HL-60 (cell line): ENCODE measurements at regions not wholly inside any gene's neighbourhood (a gene's known extent, or its start where the extent isn't known, plus 50 kb on each side); places are given as distances from the start of the nearest gene placed in this dataset.

Experiments
- DNase-seq, 2 experiments: peaks; one replicate each; pipeline ENCODE4 v3.0.0-alpha.2; 2010 to 2020; ENCODE audit warnings: low read depth in 1 of 2, low spot score in 1 of 2
- H3K27ac ChIP-seq: fragments of 250-450 bp; sonication (Bioruptor Pico); replicated peaks from 2 replicates; pipeline ENCODE4 v1.5.1; 2020; ENCODE audit warnings: mild to moderate bottlenecking, moderate library complexity
- H3K27me3 ChIP-seq: fragments of 250-450 bp; sonication (Bioruptor Pico); 2 replicates; pipeline ENCODE4 v1.5.1; 2021; ENCODE audit warnings: mild to moderate bottlenecking, moderate library complexity; ENCODE audit not compliant: insufficient read depth, poor library complexity, severe bottlenecking
- H3K4me3 ChIP-seq: replicated peaks from 2 replicates; pipeline ENCODE4 v1.5.1; 2011; ENCODE audit warnings: mild to moderate bottlenecking, control low read depth, low read length; ENCODE audit not compliant: insufficient read depth
- CTCF ChIP-seq: IDR thresholded peaks from one replicate; pipeline ENCODE4 v1.5.1; 2011; ENCODE audit warnings: low read length, control low read depth, inconsistent platforms; ENCODE audit not compliant: insufficient read depth
- GABPA ChIP-seq: IDR thresholded peaks from 2 replicates; pipeline ENCODE4 v1.6.1; 2012; ENCODE audit warnings: low read depth
- POLR2AphosphoS5 ChIP-seq: IDR thresholded peaks from 2 replicates; pipeline ENCODE4 v1.6.1; 2012; ENCODE audit warnings: low read depth
- SPI1 ChIP-seq: IDR thresholded peaks from 2 replicates; pipeline ENCODE4 v1.6.1; 2012; ENCODE audit warnings: low read depth, mild to moderate bottlenecking, borderline replicate concordance
- TF ChIP-seq, protein P1 (sequence below): IDR thresholded peaks from 2 replicates; pipeline ENCODE4 v1.6.1; 2012; ENCODE audit warnings: low read depth; ENCODE audit not compliant: insufficient replicate concordance

DNA sequence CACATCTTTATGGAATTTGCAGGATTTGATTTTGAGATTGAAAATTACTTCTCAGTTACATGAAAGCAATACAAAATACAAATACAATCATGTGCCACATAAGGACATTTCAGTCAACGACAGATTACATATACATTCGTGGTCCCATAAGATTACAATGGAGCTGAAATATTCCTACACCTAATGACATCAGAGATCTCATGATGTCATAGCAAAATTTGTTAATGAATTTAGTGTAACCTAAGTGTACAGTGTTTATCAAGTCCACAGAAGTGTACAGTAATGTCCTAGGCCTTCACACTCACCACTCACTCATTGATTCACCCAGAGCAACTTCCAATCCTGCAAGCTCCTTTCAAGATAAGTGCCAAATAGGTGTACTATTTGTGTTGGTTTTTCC is 126.5 kb downstream of the GPAM start:
- TF ChIP-seq, protein P1, sequence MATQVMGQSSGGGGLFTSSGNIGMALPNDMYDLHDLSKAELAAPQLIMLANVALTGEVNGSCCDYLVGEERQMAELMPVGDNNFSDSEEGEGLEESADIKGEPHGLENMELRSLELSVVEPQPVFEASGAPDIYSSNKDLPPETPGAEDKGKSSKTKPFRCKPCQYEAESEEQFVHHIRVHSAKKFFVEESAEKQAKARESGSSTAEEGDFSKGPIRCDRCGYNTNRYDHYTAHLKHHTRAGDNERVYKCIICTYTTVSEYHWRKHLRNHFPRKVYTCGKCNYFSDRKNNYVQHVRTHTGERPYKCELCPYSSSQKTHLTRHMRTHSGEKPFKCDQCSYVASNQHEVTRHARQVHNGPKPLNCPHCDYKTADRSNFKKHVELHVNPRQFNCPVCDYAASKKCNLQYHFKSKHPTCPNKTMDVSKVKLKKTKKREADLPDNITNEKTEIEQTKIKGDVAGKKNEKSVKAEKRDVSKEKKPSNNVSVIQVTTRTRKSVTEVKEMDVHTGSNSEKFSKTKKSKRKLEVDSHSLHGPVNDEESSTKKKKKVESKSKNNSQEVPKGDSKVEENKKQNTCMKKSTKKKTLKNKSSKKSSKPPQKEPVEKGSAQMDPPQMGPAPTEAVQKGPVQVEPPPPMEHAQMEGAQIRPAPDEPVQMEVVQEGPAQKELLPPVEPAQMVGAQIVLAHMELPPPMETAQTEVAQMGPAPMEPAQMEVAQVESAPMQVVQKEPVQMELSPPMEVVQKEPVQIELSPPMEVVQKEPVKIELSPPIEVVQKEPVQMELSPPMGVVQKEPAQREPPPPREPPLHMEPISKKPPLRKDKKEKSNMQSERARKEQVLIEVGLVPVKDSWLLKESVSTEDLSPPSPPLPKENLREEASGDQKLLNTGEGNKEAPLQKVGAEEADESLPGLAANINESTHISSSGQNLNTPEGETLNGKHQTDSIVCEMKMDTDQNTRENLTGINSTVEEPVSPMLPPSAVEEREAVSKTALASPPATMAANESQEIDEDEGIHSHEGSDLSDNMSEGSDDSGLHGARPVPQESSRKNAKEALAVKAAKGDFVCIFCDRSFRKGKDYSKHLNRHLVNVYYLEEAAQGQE: no peak
- TF ChIP-seq CTCF (no peak), POLR2AphosphoS5 (no peak), GABPA (no peak), SPI1 (no peak)
- Histone ChIP-seq H3K27me3 (peaks cover 2% of the 10 kb centered on the region), H3K27ac (no peak overlapping the region), H3K4me3 (no peak overlapping the region)
- DNase-seq: no peak

DNA sequence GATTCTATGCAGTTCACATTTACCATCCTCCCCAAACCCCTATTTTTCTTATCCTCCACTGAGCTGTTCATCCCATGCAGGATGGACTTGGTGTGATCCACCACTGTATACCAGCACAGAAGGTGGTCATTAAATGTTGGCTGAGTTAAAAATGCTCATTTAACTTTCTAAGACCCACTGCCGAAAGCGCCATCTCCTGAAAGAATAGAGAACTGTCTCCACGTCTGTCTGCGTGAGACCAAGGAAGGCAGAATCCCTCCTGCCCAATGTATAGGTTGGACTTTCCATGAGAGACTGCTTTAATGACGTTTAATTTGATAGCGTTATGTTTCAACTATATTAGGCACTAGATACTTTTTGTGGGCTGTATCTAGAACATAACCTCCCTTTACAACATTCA is 124.3 kb downstream of the GPAM start:
- Histone ChIP-seq H3K4me3 (no peak overlapping the region), H3K27me3 (peaks cover 2% of the 10 kb centered on the region), H3K27ac (no peak overlapping the region)
- TF ChIP-seq, protein P1: no peak
- TF ChIP-seq POLR2AphosphoS5 (no peak), GABPA (no peak), CTCF (no peak), SPI1 (no peak)
- no peak for DNase-seq

GRCh38 chr10:112071596-112072133 is 111.9 kb downstream of the GPAM start:
- Histone ChIP-seq H3K4me3 (no peak overlapping the region), H3K27ac (no peak overlapping the region), H3K27me3 (no peaks in the 10 kb centered on the region)
- no peak for DNase-seq
- TF ChIP-seq SPI1 (no peak), POLR2AphosphoS5 (no peak), CTCF (no peak)

- H3K4me3 ChIP-seq: no peak overlapping the region
- TF ChIP-seq POLR2AphosphoS5 (no peak), SPI1 (no peak), CTCF (no peak), GABPA (no peak)
- TF ChIP-seq, protein P1: no peak
- DNase-seq: no peak
- no peak overlapping the region for H3K27ac ChIP-seq
- no peaks in the 10 kb centered on the region for H3K27me3 ChIP-seq
Observed at GRCh38 chr10:112078003-112078402, 105.6 kb downstream of the GPAM start.
